ENCODE measurements at regions not wholly inside any gene's neighbourhood (a gene's known extent, or its start where the extent isn't known, plus 50 kb on each side); places are given as distances from the start of the nearest gene placed in this dataset.

- TF ChIP-seq POLR2A (IDR thresholded peaks at IDR 0.05): no peak
- no peak for TF ChIP-seq CTCF (IDR thresholded peaks at IDR 0.05)
These were observed 331.3 kb upstream of the EEF2KMT start for GRCh38 chr16:5428932-5429331.
